DND-41 (cell line): ENCODE measurements at regions not wholly inside any gene's neighbourhood (a gene's known extent, or its start where the extent isn't known, plus 50 kb on each side); places are given as distances from the start of the nearest gene placed in this dataset.

ENCODE experiments used
- ATAC-seq: fragments of 200-7000 bp; cut with Tn5 transposase; 3 replicates; pipeline ENCODE4 v1.9.1; 2021; ENCODE audit warnings: low read depth; ENCODE audit not compliant: insufficient read depth
- DNase-seq: peaks from one replicate; pipeline ENCODE4 v3.0.0-alpha.2; 2020
- H2AFZ ChIP-seq: 2 replicates; pipeline ENCODE4 v1.6.0; 2012; ENCODE audit warnings: low read depth, low read length
- H3K27ac ChIP-seq: 2 replicates; pipeline ENCODE4 v1.5.1; 2012; ENCODE audit warnings: low read length, inconsistent platforms
- H3K27me3 ChIP-seq: fragments of 200-600 bp; sonication (generic); 2 replicates; pipeline ENCODE4 v1.6.0; 2012; ENCODE audit warnings: low read length, mild to moderate bottlenecking, inconsistent platforms; ENCODE audit not compliant: insufficient read depth, poor library complexity
- H3K36me3 ChIP-seq: 2 replicates; pipeline ENCODE4 v1.5.1; 2012; ENCODE audit warnings: low read length, inconsistent platforms; ENCODE audit not compliant: insufficient read depth
- H3K4me1 ChIP-seq: 2 replicates; pipeline ENCODE4 v1.5.1; 2012; ENCODE audit warnings: mild to moderate bottlenecking, low read length; ENCODE audit not compliant: insufficient read depth
- H3K4me2 ChIP-seq: 2 replicates; pipeline ENCODE4 v1.6.0; 2012; ENCODE audit warnings: mild to moderate bottlenecking, moderate library complexity, low read length, inconsistent platforms; ENCODE audit not compliant: insufficient read depth
- H3K4me3 ChIP-seq, 2 experiments: fragments of 200-600 bp in 1 of 2; shearing (Covaris generic) in 1 of 2; 2 replicates each; pipeline ENCODE4 v1.5.1; 2012 to 2016; ENCODE audit warnings: inconsistent platforms in 2 of 2, low read length in 2 of 2, mild to moderate bottlenecking in 2 of 2, low read depth in 1 of 2, moderate library complexity in 1 of 2
- H3K79me2 ChIP-seq: 2 replicates; pipeline ENCODE4 v1.6.0; 2012; ENCODE audit warnings: low read length, inconsistent platforms; ENCODE audit not compliant: insufficient read depth
- H3K9ac ChIP-seq: 2 replicates; pipeline ENCODE4 v1.6.0; 2012; ENCODE audit warnings: low read depth, mild to moderate bottlenecking, inconsistent platforms, low read length, moderate library complexity
- H3K9me3 ChIP-seq: 2 replicates; pipeline ENCODE4 v1.5.1; 2012; ENCODE audit warnings: low read length, moderate library complexity, mild to moderate bottlenecking, inconsistent platforms; ENCODE audit not compliant: insufficient read depth, severe bottlenecking
- H4K20me1 ChIP-seq: 2 replicates; pipeline ENCODE4 v1.6.0; 2012; ENCODE audit warnings: low read length; ENCODE audit not compliant: insufficient read depth
- CTCF ChIP-seq: IDR thresholded peaks from 2 replicates; pipeline ENCODE4 v1.5.1; 2012; ENCODE audit warnings: borderline replicate concordance, low read length, moderate library complexity, mild to moderate bottlenecking; ENCODE audit not compliant: poor library complexity, severe bottlenecking; ENCODE audit errors: extremely low read depth
- EZH2 ChIP-seq: IDR thresholded peaks from 3 replicates; pipeline ENCODE4 v1.6.1; 2012; ENCODE audit warnings: borderline replicate concordance, low read depth, mild to moderate bottlenecking, moderate library complexity, low read length, inconsistent platforms; ENCODE audit not compliant: severe bottlenecking

GRCh38 chr2:237167934-237168333 is 82.2 kb downstream of the COPS8 start:
- Histone ChIP-seq H3K9ac (no peak overlapping the region), H2AFZ (no peak overlapping the region), H3K4me2 (no peak overlapping the region), H3K9me3 (no peaks in the 10 kb centered on the region), H4K20me1 (no peaks in the 10 kb centered on the region), H3K4me3 (no peak overlapping the region), H3K27me3 (no peaks in the 10 kb centered on the region), H3K27ac (no peak overlapping the region), H3K4me1 (no peaks in the 10 kb centered on the region), H3K36me3 (no peaks in the 10 kb centered on the region), H3K79me2 (no peaks in the 10 kb centered on the region)
- no peak for DNase-seq
- no peak for ATAC-seq
- TF ChIP-seq CTCF (no peak), EZH2 (no peak)

GRCh38 chr2:237170020-237170419 is 84.3 kb downstream of the COPS8 start:
- Histone ChIP-seq H3K27me3 (no peaks in the 10 kb centered on the region), H2AFZ (no peak overlapping the region), H3K27ac (no peak overlapping the region), H3K9ac (no peak overlapping the region), H3K9me3 (no peaks in the 10 kb centered on the region), H3K36me3 (no peaks in the 10 kb centered on the region), H3K4me3 (no peak overlapping the region), H3K4me2 (no peak overlapping the region), H3K79me2 (no peaks in the 10 kb centered on the region), H3K4me1 (no peaks in the 10 kb centered on the region), H4K20me1 (no peaks in the 10 kb centered on the region)
- DNase-seq (no peak), ATAC-seq (no peak)
- TF ChIP-seq EZH2 (no peak), CTCF (no peak)

GRCh38 chr2:237171396-237171795 is 85.7 kb downstream of the COPS8 start:
- no peak overlapping the region for H3K9ac ChIP-seq
- H3K4me2 ChIP-seq, result no peak overlapping the region
- H4K20me1 ChIP-seq, result no peaks in the 10 kb centered on the region
- H3K4me3 ChIP-seq, result no peak overlapping the region
- no peaks in the 10 kb centered on the region for H3K9me3 ChIP-seq
- ATAC-seq (no peak), DNase-seq (no peak)
- no peaks in the 10 kb centered on the region for H3K36me3 ChIP-seq
- H2AFZ ChIP-seq, result no peak overlapping the region
- H3K4me1 ChIP-seq, result no peaks in the 10 kb centered on the region
- no peaks in the 10 kb centered on the region for H3K79me2 ChIP-seq
- TF ChIP-seq EZH2 (no peak), CTCF (no peak)
- no peak overlapping the region for H3K27ac ChIP-seq
- H3K27me3 ChIP-seq, result no peaks in the 10 kb centered on the region

- Histone ChIP-seq H3K79me2 (no peaks in the 10 kb centered on the region), H3K4me2 (no peak overlapping the region), H3K4me1 (no peaks in the 10 kb centered on the region), H3K27ac (no peak overlapping the region), H3K36me3 (no peaks in the 10 kb centered on the region), H2AFZ (no peak overlapping the region), H3K9ac (no peak overlapping the region), H3K4me3 (no peak overlapping the region), H3K9me3 (no peaks in the 10 kb centered on the region), H3K27me3 (no peaks in the 10 kb centered on the region), H4K20me1 (no peaks in the 10 kb centered on the region)
- no peak for ATAC-seq
- DNase-seq, result no peak
- TF ChIP-seq EZH2 (no peak), CTCF (no peak)
Observed at GRCh38 chr2:237171881-237172280, 86.2 kb downstream of the COPS8 start.
